ENCODE measurements at regions not wholly inside any gene's neighbourhood (a gene's known extent, or its start where the extent isn't known, plus 50 kb on each side); places are given as distances from the start of the nearest gene placed in this dataset.
A peak's percentile ranks its signal among the peaks of the same experiment; 100 is the strongest.
"Not testable (repeated sequence)": the region's sequence is repeated elsewhere in the genome, so short reads cannot be mapped to it uniquely, and the experiment has no call there.

DNA sequence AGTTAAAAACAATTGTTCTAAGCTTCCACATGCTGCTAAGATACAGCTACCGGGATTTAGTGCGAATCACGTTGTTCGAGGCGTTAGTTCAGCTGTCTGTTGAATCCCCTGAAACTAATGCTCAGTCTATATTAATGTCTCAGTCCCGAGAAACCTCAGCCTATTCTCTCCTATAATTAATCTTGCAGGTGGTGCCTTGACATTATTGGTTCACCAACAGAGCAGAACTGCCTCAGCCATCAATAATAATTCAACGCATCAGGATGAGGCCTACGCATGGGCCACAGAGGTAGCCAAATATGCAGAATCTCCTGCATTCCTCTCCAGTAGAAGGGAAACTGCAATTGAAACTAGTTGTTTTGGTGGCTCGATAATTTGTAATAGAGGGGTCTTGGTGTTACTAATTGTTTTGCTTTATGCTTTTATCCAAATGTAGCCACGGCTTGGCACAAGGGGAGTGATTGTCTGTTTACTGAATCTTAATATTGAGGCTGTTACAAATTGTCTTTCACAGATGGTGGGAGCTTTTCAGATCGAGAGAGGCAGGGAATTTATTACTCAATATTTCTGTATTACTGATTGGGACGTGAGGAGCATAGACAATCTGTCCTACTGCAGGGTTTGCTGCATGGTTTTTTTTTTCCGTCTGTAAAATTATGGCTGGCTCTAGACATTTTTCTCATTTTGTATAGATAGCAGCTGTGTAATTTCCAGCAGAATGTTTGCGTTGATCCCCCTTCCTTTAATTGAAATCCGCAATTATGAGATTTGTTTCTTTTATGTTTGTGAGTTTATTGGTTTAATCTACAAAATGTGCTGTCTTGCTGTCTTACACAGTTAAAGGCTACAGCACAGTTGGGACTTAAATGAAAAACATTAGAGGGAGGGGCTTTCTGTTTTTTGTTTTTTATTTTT, 1036.5 kb upstream of the NOVA1 start:
- Histone ChIP-seq H3K23ac (ENCODE audit: low read depth, low read length, poor library complexity) (no peak overlapping the region), H3K18ac (ENCODE audit: low read length) (no peak overlapping the region), H2AFZ (ENCODE audit: low read length) (peak overlapping the region; percentile 20), H3K4me1 (ENCODE audit: control insufficient read depth in 2 of 2, insufficient read depth in 1 of 2, low read depth in 1 of 2, low read length in 2 of 2) (no peaks in the 10 kb centered on the region), H2BK12ac (ENCODE audit: low read length) (no peak overlapping the region), H2BK15ac (ENCODE audit: low read length) (no peak overlapping the region), H3K27me3 (ENCODE audit: control insufficient read depth in 3 of 3, insufficient read depth in 3 of 3, low read depth in 1 of 3, low read length in 3 of 3) (no peaks in the 10 kb centered on the region), H3K9me3 (replicated peaks in 1 of 2; ENCODE audit: control insufficient read depth in 2 of 2, insufficient read depth in 1 of 2, low read depth in 1 of 2, low read length in 2 of 2) (no peaks in the 10 kb centered on the region), H2BK120ac (ENCODE audit: low read depth, low read length) (no peak overlapping the region), H4K91ac (ENCODE audit: low read depth, low read length, poor library complexity) (no peak overlapping the region), H3K4me2 (ENCODE audit: insufficient read depth, low read length, poor library complexity, severe bottlenecking) (no peak overlapping the region), H3K36me3 (replicated peaks in 1 of 2; ENCODE audit: control insufficient read depth in 2 of 2, insufficient read depth in 2 of 2, low read length in 2 of 2) (no peaks in the 10 kb centered on the region), H3K9ac (ENCODE audit: low read depth, low read length, poor library complexity) (no peak overlapping the region), H3K4ac (ENCODE audit: low read length) (no peak overlapping the region), H4K8ac (ENCODE audit: low read depth, low read length) (no peak overlapping the region), H3K14ac (ENCODE audit: low read length) (no peak overlapping the region), H3K79me1 (ENCODE audit: low read depth, low read length) (no peaks in the 10 kb centered on the region), H2AK5ac (ENCODE audit: low read depth, low read length) (no peak overlapping the region), H2BK5ac (ENCODE audit: low read length) (no peak overlapping the region), H3K4me3 (ENCODE audit: low read length in 2 of 2) (no peak overlapping the region), H3K27ac (replicated peaks; ENCODE audit: low read length) (no peak overlapping the region)
- DNase-seq (ENCODE audit: low spot score): no peak
- WGBS, 2 donors (ENCODE audit: extremely low coverage in 2 of 2, insufficient read length in 2 of 2, insufficient replicate concordance in 1 of 2): no CpG with 5 or more reads among the region's 15 CpGs

DNA sequence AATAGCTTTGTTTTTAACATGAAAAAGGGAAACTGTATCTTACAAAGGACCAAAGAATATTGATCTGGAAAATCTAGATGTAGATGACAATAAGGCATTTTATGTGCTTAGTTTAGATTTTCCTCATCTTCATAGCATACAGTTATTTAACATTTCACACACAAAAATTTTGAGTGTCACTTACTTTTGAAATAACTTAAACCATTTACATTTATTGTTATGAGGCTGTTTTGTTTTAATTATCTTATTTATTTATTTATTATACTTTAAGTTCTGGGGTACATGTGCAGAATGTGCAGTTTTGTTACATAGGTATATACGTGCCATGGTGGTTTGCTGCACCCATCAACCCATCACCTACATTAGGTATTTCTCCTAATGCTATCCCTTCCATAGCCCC, 1042.9 kb upstream of the NOVA1 start:
- H3K23ac ChIP-seq (ENCODE audit: low read depth, low read length, poor library complexity); H4K8ac ChIP-seq (ENCODE audit: low read depth, low read length); H3K9ac ChIP-seq (ENCODE audit: low read depth, low read length, poor library complexity); H3K14ac ChIP-seq (ENCODE audit: low read length); H3K9me3 ChIP-seq (replicated peaks in 1 of 2; ENCODE audit: control insufficient read depth in 2 of 2, insufficient read depth in 1 of 2, low read depth in 1 of 2, low read length in 2 of 2); H3K4me3 ChIP-seq (ENCODE audit: low read length in 2 of 2); H3K36me3 ChIP-seq (replicated peaks in 1 of 2; ENCODE audit: control insufficient read depth in 2 of 2, insufficient read depth in 2 of 2, low read length in 2 of 2); H3K4ac ChIP-seq (ENCODE audit: low read length); H3K27me3 ChIP-seq (ENCODE audit: control insufficient read depth in 3 of 3, insufficient read depth in 3 of 3, low read depth in 1 of 3, low read length in 3 of 3); H2BK12ac ChIP-seq (ENCODE audit: low read length); H2AK5ac ChIP-seq (ENCODE audit: low read depth, low read length); H3K18ac ChIP-seq (ENCODE audit: low read length); H3K4me2 ChIP-seq (ENCODE audit: insufficient read depth, low read length, poor library complexity, severe bottlenecking); H3K27ac ChIP-seq (replicated peaks; ENCODE audit: low read length); H3K79me1 ChIP-seq (ENCODE audit: low read depth, low read length); H2BK5ac ChIP-seq (ENCODE audit: low read length); H3K4me1 ChIP-seq (ENCODE audit: control insufficient read depth in 2 of 2, insufficient read depth in 1 of 2, low read depth in 1 of 2, low read length in 2 of 2); H4K91ac ChIP-seq (ENCODE audit: low read depth, low read length, poor library complexity); H2BK15ac ChIP-seq (ENCODE audit: low read length); H2BK120ac ChIP-seq (ENCODE audit: low read depth, low read length); DNase-seq (ENCODE audit: low spot score); H2AFZ ChIP-seq (ENCODE audit: low read length): not testable (repeated sequence)
- no CpG with 5 or more reads among the region's 1 CpG for WGBS, 2 donors (ENCODE audit: extremely low coverage in 2 of 2, insufficient read length in 2 of 2, insufficient replicate concordance in 1 of 2)

DNA sequence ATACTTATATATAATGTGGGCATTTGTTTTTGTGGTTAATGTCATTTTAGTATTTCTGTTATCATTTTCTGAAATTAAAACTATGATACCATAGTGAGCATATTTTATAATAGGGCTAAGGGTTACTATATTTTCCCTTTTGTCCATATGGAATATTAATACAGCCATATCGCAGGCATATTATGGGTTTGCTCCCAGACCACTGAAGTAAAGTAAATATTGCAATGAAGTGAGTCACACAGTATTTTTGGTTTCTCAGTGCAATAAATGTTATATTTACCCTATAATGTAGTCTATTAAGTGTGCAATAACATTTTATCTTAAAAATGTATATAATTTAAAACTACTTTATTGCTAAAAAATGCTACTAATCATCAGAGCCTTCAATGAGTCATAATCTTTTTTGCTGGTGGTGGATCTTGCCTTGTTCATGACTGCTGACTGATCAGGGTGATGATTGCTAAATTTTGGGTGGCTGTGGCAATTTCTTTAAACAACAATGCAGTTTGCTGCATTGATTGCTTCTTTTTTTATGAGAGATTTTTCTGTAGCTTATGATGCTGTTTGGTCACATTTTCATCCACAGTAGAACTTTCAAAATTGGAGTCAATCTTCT, 1044.5 kb upstream of the NOVA1 start:
- Histone ChIP-seq H2BK15ac (ENCODE audit: low read length) (no peak overlapping the region), H3K23ac (ENCODE audit: low read depth, low read length, poor library complexity) (no peak overlapping the region), H2BK5ac (ENCODE audit: low read length) (no peak overlapping the region)

GRCh38 chr14:27660683-27661082, 1062.8 kb upstream of the NOVA1 start:
- WGBS, 2 donors (ENCODE audit: extremely low coverage in 2 of 2, insufficient read length in 2 of 2, insufficient replicate concordance in 1 of 2): no CpG with 5 or more reads among the region's 1 CpG
- Histone ChIP-seq H2AFZ (ENCODE audit: low read length) (no peak overlapping the region), H2BK5ac (ENCODE audit: low read length) (no peak overlapping the region), H4K8ac (ENCODE audit: low read depth, low read length) (no peak overlapping the region), H3K4me3 (ENCODE audit: low read length in 2 of 2) (no peak overlapping the region), H4K91ac (ENCODE audit: low read depth, low read length, poor library complexity) (no peak overlapping the region), H3K14ac (ENCODE audit: low read length) (no peak overlapping the region), H3K79me1 (ENCODE audit: low read depth, low read length) (no peaks in the 10 kb centered on the region), H2AK5ac (ENCODE audit: low read depth, low read length) (no peak overlapping the region), H3K36me3 (replicated peaks in 1 of 2; ENCODE audit: control insufficient read depth in 2 of 2, insufficient read depth in 2 of 2, low read length in 2 of 2) (no peaks in the 10 kb centered on the region), H2BK15ac (ENCODE audit: low read length) (no peak overlapping the region), H3K9ac (ENCODE audit: low read depth, low read length, poor library complexity) (no peak overlapping the region), H3K4me2 (ENCODE audit: insufficient read depth, low read length, poor library complexity, severe bottlenecking) (no peak overlapping the region), H3K23ac (ENCODE audit: low read depth, low read length, poor library complexity) (no peak overlapping the region), H3K4ac (ENCODE audit: low read length) (no peak overlapping the region), H3K27me3 (ENCODE audit: control insufficient read depth in 3 of 3, insufficient read depth in 3 of 3, low read depth in 1 of 3, low read length in 3 of 3) (no peaks in the 10 kb centered on the region), H2BK120ac (ENCODE audit: low read depth, low read length) (no peak overlapping the region), H3K18ac (ENCODE audit: low read length) (no peak overlapping the region), H3K9me3 (replicated peaks in 1 of 2; ENCODE audit: control insufficient read depth in 2 of 2, insufficient read depth in 1 of 2, low read depth in 1 of 2, low read length in 2 of 2) (no peaks in the 10 kb centered on the region), H3K4me1 (ENCODE audit: control insufficient read depth in 2 of 2, insufficient read depth in 1 of 2, low read depth in 1 of 2, low read length in 2 of 2) (no peaks in the 10 kb centered on the region), H3K27ac (replicated peaks; ENCODE audit: low read length) (no peak overlapping the region), H2BK12ac (ENCODE audit: low read length) (no peak overlapping the region)
- DNase-seq (ENCODE audit: low spot score): no peak

More for the DNA sequence above, 1044.5 kb upstream of the NOVA1 start:
- Histone ChIP-seq H2BK12ac (ENCODE audit: low read length) (no peak overlapping the region), H3K18ac (ENCODE audit: low read length) (no peak overlapping the region), H3K4me1 (ENCODE audit: control insufficient read depth in 2 of 2, insufficient read depth in 1 of 2, low read depth in 1 of 2, low read length in 2 of 2) (no peaks in the 10 kb centered on the region), H3K9ac (ENCODE audit: low read depth, low read length, poor library complexity) (no peak overlapping the region), H3K27ac (replicated peaks; ENCODE audit: low read length) (no peak overlapping the region), H3K14ac (ENCODE audit: low read length) (no peak overlapping the region), H4K91ac (ENCODE audit: low read depth, low read length, poor library complexity) (no peak overlapping the region), H3K4ac (ENCODE audit: low read length) (no peak overlapping the region), H3K27me3 (ENCODE audit: control insufficient read depth in 3 of 3, insufficient read depth in 3 of 3, low read depth in 1 of 3, low read length in 3 of 3) (no peaks in the 10 kb centered on the region), H3K4me3 (ENCODE audit: low read length in 2 of 2) (no peak overlapping the region), H3K4me2 (ENCODE audit: insufficient read depth, low read length, poor library complexity, severe bottlenecking) (no peak overlapping the region), H2BK120ac (ENCODE audit: low read depth, low read length) (no peak overlapping the region), H2AK5ac (ENCODE audit: low read depth, low read length) (no peak overlapping the region), H4K8ac (ENCODE audit: low read depth, low read length) (no peak overlapping the region), H3K36me3 (replicated peaks in 1 of 2; ENCODE audit: control insufficient read depth in 2 of 2, insufficient read depth in 2 of 2, low read length in 2 of 2) (no peaks in the 10 kb centered on the region), H3K9me3 (replicated peaks in 1 of 2; ENCODE audit: control insufficient read depth in 2 of 2, insufficient read depth in 1 of 2, low read depth in 1 of 2, low read length in 2 of 2) (peaks cover 0 to 5% of the 10 kb centered on the region in 2 donors), H2AFZ (ENCODE audit: low read length) (no peak overlapping the region), H3K79me1 (ENCODE audit: low read depth, low read length) (no peaks in the 10 kb centered on the region)
- WGBS, 2 donors (ENCODE audit: extremely low coverage in 2 of 2, insufficient read length in 2 of 2, insufficient replicate concordance in 1 of 2): no CpG with 5 or more reads among the region's 1 CpG
- no peak for DNase-seq (ENCODE audit: low spot score)

Measured in neuronal stem cell (in vitro differentiated cells).